Stimulated activated CD4-positive, alpha-beta T cell treated with anti-CD3 and anti-CD28 coated beads, TNF-alpha, amount 100 ng/mL, for 48 hours (primary cell): ENCODE measurements at regions not wholly inside any gene's neighbourhood (a gene's known extent, or its start where the extent isn't known, plus 50 kb on each side); places are given as distances from the start of the nearest gene placed in this dataset.
"Not testable (repeated sequence)": the region's sequence is repeated elsewhere in the genome, so short reads cannot be mapped to it uniquely, and the experiment has no call there.

Experiments used
- DNase-seq, 3 donors: peaks; one replicate each; pipeline ENCODE4 v3.0.0-alpha.2; 2020; ENCODE audit warnings: low read depth in 3 of 3

DNA sequence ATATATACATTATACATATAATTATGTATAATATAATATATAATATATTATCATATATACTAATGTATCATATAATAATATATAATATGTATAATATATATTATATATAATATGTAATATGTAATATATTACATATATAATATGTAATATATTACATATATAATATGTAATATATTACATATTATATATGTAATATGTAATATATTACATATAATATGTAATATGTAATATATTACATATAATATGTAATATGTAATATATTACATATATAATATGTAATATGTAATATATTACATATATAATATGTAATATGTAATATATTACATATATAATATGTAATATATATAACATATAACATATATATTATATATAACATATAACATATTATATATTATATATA, 1020.9 kb downstream of the KCNMA1 start:
- DNase-seq: not testable (repeated sequence)

GRCh38 chr10:76615049-76615448, 1022.6 kb downstream of the KCNMA1 start:
- DNase-seq: no peak
